Naive thymus-derived CD8-positive, alpha-beta T cell (primary cell): ENCODE measurements at regions not wholly inside any gene's neighbourhood (a gene's known extent, or its start where the extent isn't known, plus 50 kb on each side); places are given as distances from the start of the nearest gene placed in this dataset.

Experiments
- ATAC-seq, 2 donors: fragments of 150-1000 bp; cut with Tn5 transposase in 1 of 2; sonication (Bioruptor Pico), chemical (Tn5 transposase) in 1 of 2; 1 replicate in 1 of 2; 2 replicates in 1 of 2; pipeline ENCODE4 v1.10.0; 2021; ENCODE audit warnings: mild to moderate bottlenecking in 2 of 2, moderate library complexity in 2 of 2
- POLR2A ChIA-PET: fragments of 350-600 bp; sonication (Branson Sonifier 250); formaldehyde crosslinking; loops from one replicate; lab custom pipeline; 2021; ENCODE audit warnings: antibody characterized with exemption; lab: Charles Lee
- DNase-seq, 10 donors: peaks; one replicate each; pipeline versions ENCODE4 v3.0.0 to v3.0.0-alpha.2; 2020 to 2022
- H3K27ac Mint-ChIP-seq, 10 donors: one replicate each; pipeline ENCODE4 v1.8.0; 2020 to 2022; ENCODE audit warnings: mild to moderate bottlenecking in 10 of 10, mixed read lengths in 10 of 10, moderate library complexity in 4 of 10, inconsistent platforms in 1 of 10
- H3K27me3 Mint-ChIP-seq, 5 donors: one replicate each; pipeline ENCODE4 v1.8.0; 2021 to 2022; ENCODE audit warnings: mixed read lengths in 5 of 5
- H3K36me3 Mint-ChIP-seq, 3 donors: one replicate each; pipeline ENCODE4 v1.8.0; 2020 to 2022; ENCODE audit warnings: mixed read lengths in 3 of 3, mild to moderate bottlenecking in 2 of 3, inconsistent platforms in 1 of 3
- H3K4me1 Mint-ChIP-seq, 4 donors: one replicate each; pipeline ENCODE4 v1.8.0; 2021 to 2022; ENCODE audit warnings: mixed read lengths in 4 of 4
- H3K4me3 Mint-ChIP-seq, 10 donors: one replicate each; pipeline ENCODE4 v1.8.0; 2020 to 2022; ENCODE audit warnings: mild to moderate bottlenecking in 10 of 10, mixed read lengths in 10 of 10, moderate library complexity in 6 of 10, inconsistent platforms in 1 of 10
- H3K9me3 Mint-ChIP-seq, 9 donors: one replicate each; pipeline ENCODE4 v1.8.0; 2020 to 2022; ENCODE audit warnings: mixed read lengths in 9 of 9, mild to moderate bottlenecking in 3 of 9, inconsistent platforms in 1 of 9, moderate library complexity in 1 of 9

- POLR2A ChIA-PET, result no interaction called here
- no peak overlapping the region for H3K27ac Mint-ChIP-seq
- DNase-seq (no peak), ATAC-seq (no peak)
- no peak overlapping the region for H3K4me3 Mint-ChIP-seq
- H3K27me3 Mint-ChIP-seq, result no peaks in the 10 kb centered on the region
- H3K9me3 Mint-ChIP-seq, result no peaks in the 10 kb centered on the region
- H3K36me3 Mint-ChIP-seq, result no peaks in the 10 kb centered on the region
- H3K4me1 Mint-ChIP-seq, result peaks cover 18 to 42% (median 23%) of the 10 kb centered on the region in 4 donors
Measured at GRCh38 chr14:98951521-98952152, 320.4 kb downstream of the BCL11B start.

DNA sequence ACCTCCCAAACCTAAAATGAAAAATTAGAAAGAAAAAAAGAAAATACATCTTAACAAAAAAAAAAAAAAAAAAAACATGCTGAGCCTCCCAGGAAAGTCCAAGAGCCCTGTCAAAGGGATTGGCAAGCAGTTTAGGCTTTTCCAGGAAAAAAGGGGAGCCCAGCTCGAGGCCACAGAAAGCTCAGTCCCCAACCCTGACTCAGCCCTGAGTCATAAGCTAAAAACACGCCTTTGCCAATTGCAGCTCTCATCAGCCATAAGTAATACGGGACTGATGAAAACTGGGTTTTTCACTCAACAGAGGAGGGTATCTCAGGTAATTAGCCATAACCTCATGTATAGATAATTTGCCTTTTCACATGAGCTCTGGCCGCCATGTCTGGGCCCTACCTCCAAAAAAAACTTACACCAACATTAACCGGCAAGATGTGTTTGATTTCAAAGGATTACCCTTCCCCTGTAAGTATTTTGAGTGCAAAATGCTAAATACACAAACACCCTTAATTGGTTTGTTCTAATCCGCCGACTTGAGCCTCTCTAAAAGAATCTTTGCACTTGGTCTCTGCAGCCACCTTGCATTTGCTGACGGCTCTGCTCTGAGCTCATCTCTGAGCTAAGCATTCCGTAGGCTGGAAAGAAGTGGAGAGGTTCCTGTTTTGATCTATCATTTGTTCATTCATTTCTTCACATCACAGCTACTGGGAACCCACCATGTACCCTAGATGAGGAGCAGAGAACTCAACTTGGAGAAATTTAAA, 319.2 kb downstream of the BCL11B start:
- H3K9me3 Mint-ChIP-seq, result no peaks in the 10 kb centered on the region
- ATAC-seq (no peak), DNase-seq (no peak)
- POLR2A ChIA-PET, result interaction anchor here (0.5 to 1.6 kb wide), 3 partner anchors 9 to 70 kb away, joined by 3 to 6 read pairs (median 3); no protein-coding TSS in a partner anchor
- H3K36me3 Mint-ChIP-seq, result no peaks in the 10 kb centered on the region
- peaks cover 8 to 30% (median 14%) of the 10 kb centered on the region in 4 donors for H3K4me1 Mint-ChIP-seq
- no peaks in the 10 kb centered on the region for H3K27me3 Mint-ChIP-seq
- peak overlapping the region in 1 of 10 donors; percentile 27 for H3K27ac Mint-ChIP-seq
- no peak overlapping the region for H3K4me3 Mint-ChIP-seq

DNA sequence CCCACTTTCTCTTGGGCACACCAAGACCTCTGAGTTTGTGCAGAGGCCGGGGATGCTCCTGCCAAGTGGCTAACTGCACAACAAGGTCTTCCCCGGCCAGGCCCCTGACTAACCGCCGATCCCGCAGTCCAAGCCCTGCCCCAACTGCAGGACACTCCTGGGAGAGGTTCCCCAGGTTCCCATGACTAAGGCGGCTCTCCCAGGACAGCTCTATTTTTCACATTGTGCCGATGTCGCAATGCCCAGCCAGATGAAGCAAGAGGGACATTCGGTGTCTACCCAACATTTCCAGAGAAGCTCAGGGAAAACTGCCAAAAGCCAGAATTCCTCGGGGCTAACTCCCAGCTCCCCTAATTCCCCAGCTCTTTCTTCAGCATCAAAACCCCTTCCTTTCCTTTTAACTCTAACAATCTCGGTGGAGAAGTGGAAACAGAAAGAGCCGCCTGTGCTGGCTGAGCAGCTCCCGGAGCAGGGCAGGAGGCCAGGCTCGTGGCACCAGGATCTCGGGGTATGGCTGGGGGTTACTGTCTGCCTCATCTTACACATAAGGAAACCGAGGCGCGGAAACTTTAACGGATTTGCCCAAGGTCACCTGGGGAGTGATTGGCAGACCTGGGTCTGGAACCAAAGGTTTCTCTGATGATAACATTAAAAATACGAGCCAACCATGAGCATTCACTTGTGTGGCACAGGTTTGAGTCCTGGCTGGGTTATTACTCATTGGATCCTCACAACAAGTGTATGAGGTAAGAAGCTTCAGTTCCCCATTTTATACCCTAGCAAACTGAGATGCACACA, 318.2 kb downstream of the BCL11B start:
- ATAC-seq, result no peak
- H3K4me3 Mint-ChIP-seq, result no peak overlapping the region
- no peak overlapping the region for H3K27ac Mint-ChIP-seq
- H3K9me3 Mint-ChIP-seq, result no peaks in the 10 kb centered on the region
- no peak for DNase-seq
- no peaks in the 10 kb centered on the region for H3K27me3 Mint-ChIP-seq
- peaks cover 5 to 25% (median 9%) of the 10 kb centered on the region in 4 donors for H3K4me1 Mint-ChIP-seq
- POLR2A ChIA-PET, result interaction anchor here (1.6 kb wide), 1 partner anchor 10 kb away, joined by 3 read pairs; no protein-coding TSS in a partner anchor
- no peaks in the 10 kb centered on the region for H3K36me3 Mint-ChIP-seq

DNA sequence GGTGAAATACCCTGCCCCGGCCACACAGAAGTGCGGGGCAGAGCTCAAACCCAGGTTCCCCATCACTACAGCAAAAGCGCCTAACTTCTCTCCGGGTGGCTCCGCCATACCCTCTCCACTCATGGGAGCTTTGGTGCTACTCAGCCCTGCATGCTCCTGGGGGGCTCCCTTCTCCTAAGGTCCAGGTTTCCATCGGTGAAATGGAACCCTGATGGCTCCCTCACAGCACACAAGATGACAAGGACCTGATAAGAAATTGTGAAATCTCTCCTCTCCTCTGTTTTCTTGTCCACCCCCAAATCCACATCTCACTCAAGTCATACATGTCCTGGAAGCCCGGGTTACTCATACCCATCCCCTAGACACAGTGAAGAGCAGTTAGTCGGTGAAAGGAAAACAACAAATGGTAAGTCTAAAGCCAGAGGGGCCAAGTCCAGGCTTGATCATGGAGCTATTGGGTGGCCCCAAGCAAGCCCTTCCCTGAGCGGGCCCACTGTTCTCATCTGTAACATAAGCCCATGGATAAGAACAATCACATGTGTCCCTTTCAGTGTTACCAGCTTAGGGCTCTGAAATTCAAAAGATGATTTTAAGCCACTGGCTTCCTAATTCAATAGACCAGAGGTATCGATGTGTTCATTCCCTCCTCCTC, 317.5 kb downstream of the BCL11B start:
- H3K27me3 Mint-ChIP-seq, result no peaks in the 10 kb centered on the region
- H3K27ac Mint-ChIP-seq, result no peak overlapping the region
- peaks cover 2 to 21% (median 8%) of the 10 kb centered on the region in 4 donors for H3K4me1 Mint-ChIP-seq
- DNase-seq, result no peak
- no peak overlapping the region for H3K4me3 Mint-ChIP-seq
- POLR2A ChIA-PET, result interaction anchor here (1.6 kb wide), 1 partner anchor 11 kb away, joined by 3 read pairs; no protein-coding TSS in a partner anchor
- H3K36me3 Mint-ChIP-seq, result no peaks in the 10 kb centered on the region
- ATAC-seq, result no peak
- H3K9me3 Mint-ChIP-seq, result no peaks in the 10 kb centered on the region

GRCh38 chr14:98955036-98955740, 316.8 kb downstream of the BCL11B start:
- Mint-ChIP-seq H3K27ac (peak overlapping the region in 1 of 10 donors; percentile 3), H3K36me3 (no peaks in the 10 kb centered on the region), H3K9me3 (no peaks in the 10 kb centered on the region), H3K4me1 (peaks cover 5 to 23% (median 13%) of the 10 kb centered on the region in 4 donors), H3K4me3 (peak overlapping the region in 1 of 10 donors; percentile 38), H3K27me3 (no peaks in the 10 kb centered on the region)
- POLR2A ChIA-PET, result no interaction called here
- ATAC-seq (no peak), DNase-seq (no peak)

GRCh38 chr14:98955741-98956070, 316.3 kb downstream of the BCL11B start:
- Mint-ChIP-seq H3K27ac (peak overlapping the region in 3 of 10 donors; percentile 3 to 86 (median 34)), H3K36me3 (no peaks in the 10 kb centered on the region), H3K4me3 (no peak overlapping the region), H3K27me3 (no peaks in the 10 kb centered on the region), H3K4me1 (peaks cover 10 to 26% (median 18%) of the 10 kb centered on the region in 4 donors), H3K9me3 (no peaks in the 10 kb centered on the region)
- ATAC-seq (no peak), DNase-seq (no peak)
- POLR2A ChIA-PET, result no interaction called here

DNA sequence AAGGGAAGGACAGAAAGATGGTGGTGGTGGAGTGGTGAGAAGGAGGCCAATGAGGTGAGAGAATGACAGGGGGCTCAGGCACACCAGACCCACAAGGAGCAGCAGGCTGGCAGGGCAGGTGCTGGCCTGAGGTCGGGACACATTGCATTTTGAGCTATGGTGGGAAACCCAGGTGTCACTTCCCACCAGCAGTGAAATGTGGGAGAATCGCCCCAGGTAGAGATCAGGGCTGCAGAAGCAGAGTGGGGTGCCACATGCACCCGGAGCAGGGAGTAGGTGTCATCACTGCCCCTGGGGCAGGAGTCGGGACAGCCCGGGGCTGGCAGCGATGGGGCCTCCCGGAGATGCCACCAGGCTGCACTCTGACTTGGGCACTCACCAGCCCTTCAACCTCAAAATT, 315.8 kb downstream of the BCL11B start:
- peaks cover 14 to 31% (median 21%) of the 10 kb centered on the region in 4 donors for H3K4me1 Mint-ChIP-seq
- peak overlapping the region in 3 of 10 donors; percentile 34 to 86 (median 41) for H3K27ac Mint-ChIP-seq
- no peaks in the 10 kb centered on the region for H3K36me3 Mint-ChIP-seq
- ATAC-seq (no peak), DNase-seq (no peak)
- no peaks in the 10 kb centered on the region for H3K9me3 Mint-ChIP-seq
- no peaks in the 10 kb centered on the region for H3K27me3 Mint-ChIP-seq
- no peak overlapping the region for H3K4me3 Mint-ChIP-seq
- POLR2A ChIA-PET, result no interaction called here

DNA sequence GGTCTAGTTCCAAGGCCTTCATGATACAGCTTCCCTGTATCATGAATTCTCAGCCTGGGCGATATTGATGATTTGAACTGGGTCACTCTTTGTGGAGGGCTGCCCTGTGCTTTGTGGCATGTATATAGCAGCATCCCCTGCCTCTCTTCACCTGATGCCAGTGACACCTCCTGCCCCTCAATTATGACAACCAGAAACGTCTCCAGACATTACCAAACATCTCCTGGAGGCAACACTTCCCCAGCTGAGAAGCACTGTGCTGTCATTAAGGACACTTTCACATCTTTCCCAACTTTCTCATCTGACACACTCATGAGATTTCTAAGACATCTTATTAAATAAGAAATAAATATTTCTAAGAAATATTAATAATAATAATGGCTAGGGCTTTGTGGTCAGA, 315.3 kb downstream of the BCL11B start:
- H3K27ac Mint-ChIP-seq, result peak overlapping the region in 2 of 10 donors; percentile 28 to 68
- POLR2A ChIA-PET, result no interaction called here
- H3K9me3 Mint-ChIP-seq, result no peaks in the 10 kb centered on the region
- ATAC-seq (no peak), DNase-seq (no peak)
- no peak overlapping the region for H3K4me3 Mint-ChIP-seq
- peaks cover 16 to 36% (median 24%) of the 10 kb centered on the region in 4 donors for H3K4me1 Mint-ChIP-seq
- H3K36me3 Mint-ChIP-seq, result no peaks in the 10 kb centered on the region
- no peaks in the 10 kb centered on the region for H3K27me3 Mint-ChIP-seq

DNA sequence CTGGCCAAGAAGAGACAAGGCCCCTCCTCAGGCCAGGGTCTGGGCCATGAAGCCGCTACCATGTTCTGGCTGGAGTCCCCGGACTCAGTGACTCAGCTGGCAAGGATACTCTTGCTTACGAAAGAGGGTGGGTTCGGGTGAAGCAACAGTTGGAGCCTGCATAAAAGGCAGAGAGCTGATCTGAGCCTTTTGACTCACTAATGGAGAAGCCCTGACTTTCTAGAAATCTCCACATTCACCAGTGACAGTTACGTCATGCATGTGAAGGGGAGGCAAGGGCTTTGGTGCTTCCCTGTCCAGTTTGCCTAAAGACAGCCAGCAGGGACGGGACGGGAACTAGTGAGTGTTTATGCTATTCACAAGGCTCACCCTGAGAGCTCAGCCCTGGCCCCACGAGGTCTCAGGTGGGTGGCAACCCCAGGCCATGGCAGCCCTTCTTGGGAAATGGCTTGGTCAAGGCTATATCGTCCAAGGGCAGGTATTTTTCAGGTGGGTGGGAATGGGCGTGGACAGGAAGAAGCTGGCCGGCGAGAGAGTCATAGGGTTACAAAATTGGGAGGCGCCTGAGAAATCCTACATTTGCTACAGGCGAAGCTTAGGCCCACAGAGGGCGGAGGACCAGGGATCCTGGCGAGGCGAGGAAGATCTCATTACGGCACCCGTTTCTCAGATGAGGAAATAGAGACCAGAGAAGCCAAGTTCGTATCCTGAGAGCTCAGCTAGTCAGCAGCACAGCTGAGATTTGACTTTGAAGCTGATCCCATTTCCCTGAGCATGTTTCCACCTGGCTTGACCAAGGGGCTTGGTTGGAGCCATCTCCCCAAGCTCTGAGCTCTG, 314.6 kb downstream of the BCL11B start:
- no peak for ATAC-seq
- H3K4me3 Mint-ChIP-seq, result no peak overlapping the region

DNA sequence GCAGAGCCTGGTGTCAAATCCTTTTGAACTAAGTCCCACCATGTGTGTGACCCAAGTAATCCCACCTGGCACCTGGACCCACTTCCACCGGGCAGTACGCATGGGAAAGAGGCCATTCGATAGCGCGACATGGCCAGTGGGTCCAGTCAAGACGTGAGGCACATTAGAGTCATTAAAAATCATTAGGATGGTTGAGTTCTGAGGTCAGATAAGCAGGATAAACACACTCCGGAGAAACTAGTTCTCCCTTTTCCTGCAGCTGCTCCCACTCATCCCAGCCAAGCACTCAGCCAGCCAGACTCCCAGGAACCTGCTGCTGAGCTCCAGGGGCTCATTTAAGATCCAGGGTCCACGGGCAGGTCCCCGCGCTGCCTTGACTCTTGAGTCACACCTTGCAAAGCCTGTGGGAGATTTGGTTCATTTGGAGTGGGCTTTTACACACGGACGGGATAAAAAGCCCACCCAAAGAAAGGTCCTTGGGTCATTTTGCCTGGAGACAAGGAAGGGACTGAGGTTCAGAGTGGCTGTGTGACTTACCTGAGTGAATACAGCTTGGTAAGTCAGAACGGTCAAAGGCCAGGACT, 313.9 kb downstream of the BCL11B start:
- Mint-ChIP-seq H3K4me3 (no peak overlapping the region), H3K9me3 (no peaks in the 10 kb centered on the region), H3K27me3 (no peaks in the 10 kb centered on the region), H3K36me3 (no peaks in the 10 kb centered on the region), H3K27ac (no peak overlapping the region), H3K4me1 (peaks cover 24 to 51% (median 35%) of the 10 kb centered on the region in 4 donors)
- ATAC-seq, result no peak
- POLR2A ChIA-PET, result interaction anchor here (0.5 to 1.1 kb wide), 3 partner anchors 10 to 257 kb away, joined by 3 read pairs; no protein-coding TSS in a partner anchor
- DNase-seq, result no peak

More for the DNA sequence above, 314.6 kb downstream of the BCL11B start:
- no peaks in the 10 kb centered on the region for H3K36me3 Mint-ChIP-seq
- POLR2A ChIA-PET, result interaction anchor here (0.5 to 1.1 kb wide), 3 partner anchors 9 to 258 kb away, joined by 3 read pairs; no protein-coding TSS in a partner anchor
- peak overlapping the region in 1 of 10 donors; percentile 27 for H3K27ac Mint-ChIP-seq
- H3K27me3 Mint-ChIP-seq, result no peaks in the 10 kb centered on the region
- DNase-seq, result no peak
- no peaks in the 10 kb centered on the region for H3K9me3 Mint-ChIP-seq
- peaks cover 18 to 44% (median 29%) of the 10 kb centered on the region in 4 donors for H3K4me1 Mint-ChIP-seq

DNA sequence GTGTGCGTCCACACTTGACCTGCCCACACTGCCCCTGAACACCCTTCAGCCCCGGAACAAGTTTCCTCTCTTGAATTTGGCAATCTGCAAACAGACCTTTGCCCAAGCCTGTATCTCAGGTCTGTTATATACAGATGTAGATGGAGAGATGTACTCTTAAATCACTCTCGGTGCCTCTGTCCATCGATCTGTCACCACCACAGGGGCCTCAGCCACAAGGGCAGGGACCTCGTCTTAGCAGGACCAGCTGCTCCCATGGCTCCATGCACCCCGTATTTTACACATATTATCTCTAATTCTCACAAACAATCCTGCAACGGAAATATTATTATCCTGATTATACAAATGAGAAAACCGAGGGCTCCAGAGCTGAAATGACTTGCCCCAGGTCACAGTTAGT, 313.4 kb downstream of the BCL11B start:
- no peaks in the 10 kb centered on the region for H3K36me3 Mint-ChIP-seq

More for the DNA sequence above, 313.4 kb downstream of the BCL11B start:
- ATAC-seq, result no peak
- POLR2A ChIA-PET, result no interaction called here
- Mint-ChIP-seq H3K4me3 (no peak overlapping the region), H3K27ac (peak overlapping the region in 2 of 10 donors; percentile 47 to 49), H3K9me3 (no peaks in the 10 kb centered on the region), H3K4me1 (peaks cover 26 to 56% (median 39%) of the 10 kb centered on the region in 4 donors), H3K27me3 (no peaks in the 10 kb centered on the region)
- DNase-seq, result no peak
